RPMI7951 (cell line): ENCODE measurements at regions not wholly inside any gene's neighbourhood (a gene's known extent, or its start where the extent isn't known, plus 50 kb on each side); places are given as distances from the start of the nearest gene placed in this dataset.

Source experiments
- DNase-seq: peaks from one replicate; pipeline ENCODE4 v3.0.0-alpha.2; 2012; ENCODE audit warnings: low read depth

GRCh38 chr4:127148165-127148564 lies 484.6 kb upstream of the INTU start:
- DNase-seq = no peak

DNA sequence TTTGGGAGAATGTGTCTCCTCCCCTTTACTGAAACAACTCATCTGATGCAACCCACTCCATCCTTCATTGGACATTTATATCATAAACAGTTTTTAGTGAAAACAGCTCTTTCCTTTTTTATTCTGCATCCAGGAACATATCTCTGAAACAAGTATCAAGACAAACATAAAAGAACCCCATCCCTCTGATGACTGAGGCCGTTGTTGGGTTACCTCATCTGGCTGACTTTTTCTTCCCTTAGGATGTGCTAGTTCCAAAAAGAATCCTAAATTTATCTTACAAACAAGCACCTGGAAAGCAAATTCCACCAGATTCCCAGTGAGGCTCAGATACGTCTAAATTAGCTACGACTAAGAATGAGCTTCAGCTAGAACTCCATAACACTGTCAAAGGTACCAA lies 483.7 kb upstream of the INTU start:
- DNase-seq = no peak

DNA sequence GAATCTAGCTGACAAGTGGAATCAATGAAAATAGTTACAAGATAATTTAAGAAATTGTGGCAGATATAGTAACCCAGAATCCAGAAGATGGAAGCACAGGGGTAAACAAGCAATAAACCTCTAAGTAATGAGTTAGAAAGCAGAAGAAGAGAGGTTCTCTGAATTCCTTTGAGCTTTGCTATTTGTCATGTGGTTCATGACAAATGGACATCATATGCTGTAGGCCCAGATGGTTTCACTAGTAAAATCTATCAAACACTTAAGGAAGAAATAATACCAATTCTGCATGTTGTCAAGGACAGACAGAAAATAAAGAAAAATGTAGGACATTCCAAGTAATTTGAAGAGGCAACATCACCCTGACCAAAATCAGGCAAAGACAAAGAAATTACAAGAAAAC lies 480.8 kb upstream of the INTU start:
- DNase-seq = no peak

- DNase-seq = no peak
Measured at GRCh38 chr4:127155116-127155515, 477.6 kb upstream of the INTU start.

DNA sequence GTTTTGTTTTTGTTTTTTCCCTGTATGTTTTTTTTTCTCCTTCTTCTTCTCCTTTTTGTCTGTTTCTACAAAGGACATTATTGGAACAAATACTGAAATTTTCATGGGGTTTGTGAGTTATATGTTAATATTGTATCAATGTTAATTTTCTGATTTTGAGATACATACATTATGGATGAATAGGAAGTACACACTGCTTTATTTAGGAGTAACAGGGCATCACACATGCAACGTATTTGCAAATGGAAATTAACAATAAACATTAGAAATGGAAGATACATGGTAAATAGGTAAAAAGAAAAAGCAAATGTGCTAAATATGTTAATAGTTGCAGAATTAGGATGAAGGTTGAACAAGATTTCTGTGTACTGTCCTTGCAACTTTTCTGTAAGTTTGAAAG lies 477.2 kb upstream of the INTU start:
- DNase-seq = no peak

DNA sequence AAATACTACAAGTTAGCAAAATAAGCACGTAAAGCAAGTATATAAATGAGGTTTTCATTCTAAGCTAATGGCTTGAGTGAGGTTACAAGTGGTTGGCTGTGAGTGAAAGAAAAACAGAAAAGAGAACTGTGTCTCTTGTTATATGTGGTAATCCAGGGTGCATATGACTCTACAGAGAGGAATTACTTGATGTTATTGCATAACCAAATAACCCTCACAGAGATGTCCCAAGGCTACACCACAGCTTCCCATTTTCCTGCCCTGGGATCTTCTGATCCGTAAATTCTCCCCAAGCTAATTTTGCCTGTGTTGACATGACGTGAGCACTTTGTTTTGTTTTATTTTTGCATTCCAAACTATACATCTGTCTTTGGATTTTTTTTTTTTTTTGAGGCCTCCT lies 470.0 kb upstream of the INTU start:
- peak; percentile 76 for DNase-seq

GRCh38 chr4:127165971-127166370 lies 466.8 kb upstream of the INTU start:
- no peak for DNase-seq

DNA sequence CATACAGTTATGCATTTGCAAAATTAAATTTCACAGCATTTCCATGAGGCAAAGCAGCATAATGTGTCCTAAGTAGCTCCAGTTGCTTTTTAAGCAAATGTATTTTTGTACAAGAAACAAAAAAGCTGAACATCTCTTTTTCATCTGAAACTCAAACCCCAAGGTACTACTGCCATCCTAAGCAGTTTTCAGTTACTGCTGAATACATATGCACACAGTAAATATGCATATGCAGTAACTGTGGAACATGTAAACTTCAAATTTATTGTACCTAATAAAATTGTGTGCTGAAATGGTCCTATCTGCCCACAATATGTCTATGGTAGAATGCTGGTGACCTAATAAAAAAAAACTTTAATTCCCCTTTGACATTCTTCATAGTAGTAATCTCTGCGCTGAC lies 458.6 kb upstream of the INTU start:
- DNase-seq = no peak

- DNase-seq = no peak
Measured at GRCh38 chr4:127174616-127175015, 458.1 kb upstream of the INTU start.

- DNase-seq = no peak
Measured at GRCh38 chr4:127179256-127180087, 453.3 kb upstream of the INTU start.

- DNase-seq = no peak
Measured at GRCh38 chr4:127181001-127181400, 451.8 kb upstream of the INTU start.

DNA sequence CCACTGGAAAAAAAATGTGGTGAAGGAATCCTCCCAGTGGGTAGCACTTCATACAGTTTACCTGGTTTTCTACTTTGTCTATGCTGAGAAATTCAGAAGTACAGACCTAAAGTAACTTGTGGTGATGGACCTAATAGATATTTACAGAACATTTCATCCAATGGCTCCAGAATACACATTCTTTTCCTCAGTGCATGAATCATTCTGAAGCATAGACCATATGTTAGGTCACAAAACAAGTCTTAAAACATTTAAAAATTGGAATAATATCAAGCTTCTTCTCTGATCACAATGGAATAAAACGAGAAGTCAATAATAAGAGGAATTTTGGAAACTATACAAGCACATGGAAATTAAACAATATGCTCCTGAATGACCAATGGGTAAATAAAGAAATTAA lies 450.1 kb upstream of the INTU start:
- no peak for DNase-seq

GRCh38 chr4:127188847-127189246 lies 443.9 kb upstream of the INTU start:
- DNase-seq = peak; percentile 21

- DNase-seq = no peak
Measured at GRCh38 chr4:127194281-127194680, 438.5 kb upstream of the INTU start.

DNA sequence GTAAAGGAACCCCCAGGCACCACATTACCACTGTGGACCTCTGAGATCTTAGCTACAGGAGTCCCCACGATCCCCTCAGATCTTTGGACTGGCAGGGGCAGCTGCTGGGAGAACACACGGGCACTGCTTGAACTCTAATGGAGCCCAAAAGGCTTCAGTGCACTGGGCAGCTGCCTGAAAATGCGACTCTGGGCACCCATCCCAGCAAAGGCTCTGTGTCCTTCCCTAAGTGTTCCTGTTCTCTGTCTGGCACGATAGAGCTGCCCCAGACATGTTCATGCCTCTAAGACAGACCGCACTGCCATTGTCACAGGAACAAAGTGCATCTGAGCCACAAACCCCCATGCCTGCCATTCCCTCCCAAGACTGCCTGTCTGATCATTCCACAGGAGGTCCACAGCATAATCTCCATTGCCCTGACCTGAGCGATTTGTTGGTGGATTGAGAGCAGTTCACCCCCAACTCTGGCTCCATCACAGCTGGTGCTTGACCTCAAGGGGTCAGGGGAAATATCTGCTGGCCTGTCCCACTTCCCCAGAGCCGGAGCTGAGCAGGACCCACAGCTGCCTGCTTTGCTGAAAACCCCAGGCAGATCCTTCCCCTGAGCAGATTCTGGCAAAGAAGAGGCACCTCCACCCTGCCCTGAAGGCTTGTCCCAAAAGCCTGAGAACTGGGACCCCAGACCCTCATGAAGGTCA lies 436.0 kb upstream of the INTU start:
- no peak for DNase-seq

DNA sequence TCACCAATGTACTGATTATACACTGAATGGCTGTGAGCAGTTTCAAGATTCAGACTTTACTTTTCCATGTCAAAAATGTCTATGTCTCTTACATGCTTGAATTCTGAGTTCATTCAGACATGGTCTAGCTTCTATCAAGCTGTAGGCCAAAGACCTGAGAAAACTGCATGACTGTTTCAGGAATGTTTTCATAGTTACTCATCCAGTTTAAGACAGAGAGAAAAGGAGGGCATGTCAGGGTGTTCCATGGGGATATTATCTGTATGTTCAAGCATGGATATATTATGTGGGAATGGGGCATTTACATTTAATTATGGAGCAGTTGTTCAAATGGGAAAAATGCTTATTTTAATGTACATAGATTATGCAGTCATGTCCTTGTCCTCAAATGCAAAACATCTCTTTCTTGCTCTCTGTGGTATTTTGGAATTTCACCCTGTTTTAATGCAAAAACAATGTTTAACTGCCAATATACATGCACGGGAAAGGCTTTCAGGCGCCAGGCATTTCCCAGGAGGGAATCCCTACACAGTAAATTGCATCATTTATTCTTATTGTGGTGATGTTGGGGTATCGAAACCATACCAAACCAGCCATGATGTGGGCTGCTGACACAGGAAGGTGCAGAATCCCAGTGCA lies 429.1 kb upstream of the INTU start:
- peak; percentile 13 for DNase-seq

GRCh38 chr4:127204322-127204721 lies 428.4 kb upstream of the INTU start:
- no peak for DNase-seq

GRCh38 chr4:127209580-127210095 lies 423.1 kb upstream of the INTU start:
- DNase-seq = no peak

DNA sequence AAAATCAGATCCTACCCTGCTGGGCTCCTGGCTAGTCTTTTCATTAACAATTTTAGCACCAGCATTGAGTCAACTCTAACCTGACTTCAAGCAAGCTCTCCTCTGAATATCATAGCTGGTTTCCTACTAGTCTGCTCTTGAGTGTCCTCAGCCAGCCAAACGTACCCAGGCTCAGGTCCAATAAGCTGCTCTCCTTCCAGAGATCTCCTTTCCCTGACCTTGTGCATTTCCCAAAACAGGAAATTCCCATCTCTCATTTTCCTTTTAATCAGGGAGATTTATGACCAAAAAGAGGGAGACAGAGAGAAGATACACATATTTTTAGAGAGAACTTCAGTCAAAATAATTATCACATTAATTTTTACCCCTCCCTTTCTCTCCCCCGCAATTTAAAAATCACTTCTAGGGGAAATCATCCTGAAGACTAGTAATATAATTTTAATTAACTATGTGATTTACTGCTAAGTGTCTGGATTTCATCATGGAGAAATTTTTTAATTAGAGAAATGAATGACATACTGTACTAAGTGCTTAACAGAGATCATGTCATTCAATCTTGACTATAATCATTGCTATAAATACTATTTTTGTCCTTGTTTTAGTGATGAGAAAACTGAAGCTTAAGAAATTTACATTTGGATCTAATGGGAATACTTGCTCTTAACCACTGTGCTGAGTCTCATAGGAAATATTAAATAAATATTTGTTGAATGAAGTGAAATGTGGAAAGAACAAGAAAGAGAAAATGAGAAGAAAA lies 421.7 kb upstream of the INTU start:
- DNase-seq = no peak

GRCh38 chr4:127211650-127212560 lies 420.9 kb upstream of the INTU start:
- DNase-seq = no peak

DNA sequence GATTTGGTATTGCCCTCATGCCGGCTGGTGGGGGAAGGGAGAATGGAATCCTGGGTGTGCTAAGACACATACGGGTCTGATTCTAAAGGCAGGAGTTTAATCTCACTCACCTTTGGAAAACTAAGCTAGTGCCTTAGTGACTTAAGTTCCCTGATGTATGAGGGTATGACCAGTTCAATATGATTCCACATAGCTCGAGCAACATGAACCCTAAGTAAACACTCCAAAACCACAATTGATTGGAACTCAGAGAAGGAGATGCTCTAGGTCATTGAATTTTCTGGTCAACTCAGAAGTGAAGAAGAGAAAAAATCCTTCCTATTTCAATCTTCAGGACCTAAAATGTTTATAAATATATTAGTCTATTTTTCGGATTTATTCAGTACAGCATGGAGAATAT lies 420.1 kb upstream of the INTU start:
- DNase-seq = no peak
